IMR-90 (cell line): ENCODE measurements at regions not wholly inside any gene's neighbourhood (a gene's known extent, or its start where the extent isn't known, plus 50 kb on each side); places are given as distances from the start of the nearest gene placed in this dataset.

Source experiments
- ATAC-seq: fragments of 200-7000 bp; cut with Tn5 transposase; 2 replicates; pipeline ENCODE4 v1.9.1; 2020; ENCODE audit warnings: low read depth, mild to moderate bottlenecking, moderate library complexity
- BruUV-seq: library from RNA; stranded (reverse); fragments of 400-500 nt; replicated peaks from 2 replicates; lab custom pipeline; 2021; lab: Mats Ljungman, UMichigan
- CTCF ChIA-PET: fragments of 300-600 bp; formaldehyde crosslinking; extraction: SDS; loops from one replicate; lab custom pipeline; 2021; ENCODE audit warnings: antibody characterized with exemption; lab: Yijun Ruan, JAX
- POLR2A ChIA-PET: fragments of 300-600 bp; sonication (Branson Sonifier 250); formaldehyde crosslinking; loops from one replicate; lab custom pipeline; 2022; ENCODE audit warnings: antibody characterized with exemption; ENCODE audit not compliant: unreplicated experiment; lab: Charles Lee
- DNase-seq: peaks from one replicate; pipeline ENCODE4 v3.0.0; 2013
- H2AFZ ChIP-seq: replicated peaks from 2 replicates; pipeline ENCODE3; 2013; ENCODE audit warnings: low read length, mild to moderate bottlenecking; ENCODE audit not compliant: poor library complexity
- H2AK5ac ChIP-seq: 2 replicates; pipeline ENCODE4 v1.6.1; 2013; ENCODE audit warnings: low read depth, low read length, inconsistent platforms
- H2AK9ac ChIP-seq: replicated peaks from 2 replicates; pipeline ENCODE3; 2013; ENCODE audit warnings: mild to moderate bottlenecking, low read depth, low read length, moderate library complexity; ENCODE audit not compliant: poor library complexity
- H2BK120ac ChIP-seq: 2 replicates; pipeline ENCODE4 v1.6.1; 2013; ENCODE audit warnings: low read depth, low read length, inconsistent platforms
- H2BK15ac ChIP-seq: 3 replicates; pipeline ENCODE4 v1.6.1; 2013; ENCODE audit warnings: low read depth, low read length, inconsistent platforms
- H2BK20ac ChIP-seq: 2 replicates; pipeline ENCODE4 v1.6.1; 2013; ENCODE audit warnings: low read depth, mild to moderate bottlenecking, inconsistent platforms, low read length, moderate library complexity
- H2BK5ac ChIP-seq: 2 replicates; pipeline ENCODE4 v1.6.1; 2013; ENCODE audit warnings: mild to moderate bottlenecking, low read depth, low read length, inconsistent platforms; ENCODE audit not compliant: poor library complexity, severe bottlenecking
- H3K14ac ChIP-seq: replicated peaks from 2 replicates; pipeline ENCODE4 v1.6.1; 2013; ENCODE audit warnings: low read depth, low read length, inconsistent platforms
- H3K18ac ChIP-seq: 2 replicates; pipeline ENCODE4 v1.6.1; 2013; ENCODE audit warnings: low read depth, low read length, control low read depth
- H3K23ac ChIP-seq: 2 replicates; pipeline ENCODE4 v1.6.1; 2013; ENCODE audit warnings: low read depth, low read length, inconsistent platforms
- H3K27ac ChIP-seq: 2 replicates; pipeline ENCODE4 v1.5.1; 2013; ENCODE audit warnings: mild to moderate bottlenecking, control low read depth, low read length; ENCODE audit not compliant: insufficient read depth
- H3K27me3 ChIP-seq: 2 replicates; pipeline ENCODE4 v1.6.1; 2013; ENCODE audit warnings: low read length; ENCODE audit not compliant: control insufficient read depth, insufficient read depth
- H3K36me3 ChIP-seq: 2 replicates; pipeline ENCODE4 v1.6.1; 2013; ENCODE audit warnings: low read length, mixed read lengths; ENCODE audit not compliant: control insufficient read depth, insufficient read depth
- H3K4ac ChIP-seq: 2 replicates; pipeline ENCODE4 v1.6.1; 2013; ENCODE audit warnings: low read depth, low read length, inconsistent platforms
- H3K4me1 ChIP-seq: 2 replicates; pipeline ENCODE4 v1.6.1; 2013; ENCODE audit warnings: low read length, mixed read lengths; ENCODE audit not compliant: control insufficient read depth, insufficient read depth
- H3K4me2 ChIP-seq: 2 replicates; pipeline ENCODE4 v1.6.1; 2013; ENCODE audit warnings: low read depth, mild to moderate bottlenecking, control low read depth, low read length, moderate library complexity
- H3K4me3 ChIP-seq: 2 replicates; pipeline ENCODE4 v1.5.1; 2013; ENCODE audit warnings: low read depth, mild to moderate bottlenecking, control low read depth, low read length, moderate library complexity; ENCODE audit not compliant: insufficient read depth
- H3K56ac ChIP-seq: 2 replicates; pipeline ENCODE4 v1.6.1; 2013; ENCODE audit warnings: low read length, inconsistent platforms; ENCODE audit not compliant: insufficient read depth; ENCODE audit errors: extremely low read depth
- H3K79me1 ChIP-seq, 2 experiments: 2 replicates each; pipeline ENCODE4 v1.6.1; 2013; ENCODE audit warnings: low read length in 2 of 2, inconsistent platforms in 1 of 2, low read depth in 1 of 2
- H3K9ac ChIP-seq: 2 replicates; pipeline ENCODE4 v1.6.1; 2013; ENCODE audit warnings: low read depth, low read length, control low read depth
- H3K9me1 ChIP-seq: 2 replicates; pipeline ENCODE4 v1.6.1; 2013; ENCODE audit warnings: low read length, inconsistent platforms; ENCODE audit not compliant: insufficient read depth
- H3K9me3 ChIP-seq: 2 replicates; pipeline ENCODE4 v1.6.1; 2013; ENCODE audit warnings: low read length; ENCODE audit not compliant: control insufficient read depth, insufficient read depth
- H4K20me1 ChIP-seq: 2 replicates; pipeline ENCODE4 v1.6.1; 2013; ENCODE audit warnings: low read length, inconsistent platforms; ENCODE audit not compliant: insufficient read depth
- H4K5ac ChIP-seq: 2 replicates; pipeline ENCODE4 v1.6.1; 2013; ENCODE audit warnings: mild to moderate bottlenecking, low read depth, low read length, control low read depth
- H4K8ac ChIP-seq, 2 experiments: 2 replicates each; pipeline ENCODE4 v1.6.1; 2013; ENCODE audit warnings: low read depth in 2 of 2, low read length in 2 of 2, control low read depth in 1 of 2, inconsistent platforms in 1 of 2
- H4K91ac ChIP-seq: 2 replicates; pipeline ENCODE4 v1.6.1; 2013; ENCODE audit warnings: low read depth, low read length, inconsistent platforms; ENCODE audit not compliant: insufficient read depth
- BHLHE40 ChIP-seq: fragments of 150-350 bp; IDR thresholded peaks from 2 replicates; pipeline ENCODE4 v1.6.1; 2016; ENCODE audit warnings: mild to moderate bottlenecking, low read depth, low read length
- CEBPB ChIP-seq: IDR thresholded peaks from 2 replicates; pipeline ENCODE4 v1.6.1; 2012; ENCODE audit warnings: low read depth, low read length, improper control_type of control experiment
- CHD1 ChIP-seq: IDR thresholded peaks from 2 replicates; pipeline ENCODE4 v1.6.1; 2012; ENCODE audit warnings: low read depth, low read length, improper control_type of control experiment
- FOS ChIP-seq: fragments of 150-350 bp; IDR thresholded peaks from 2 replicates; pipeline ENCODE4 v1.6.1; 2016; ENCODE audit warnings: low read depth, low read length
- MAFK ChIP-seq: IDR thresholded peaks from 2 replicates; pipeline ENCODE4 v1.6.1; 2012; ENCODE audit warnings: low read depth, low read length, improper control_type of control experiment
- MAZ ChIP-seq: IDR thresholded peaks from 2 replicates; pipeline ENCODE4 v1.6.1; 2012; ENCODE audit warnings: low read depth, mild to moderate bottlenecking, low read length, improper control_type of control experiment, moderate library complexity, borderline replicate concordance
- MXI1 ChIP-seq: IDR thresholded peaks from 2 replicates; pipeline ENCODE4 v1.6.1; 2012; ENCODE audit warnings: low read depth, mild to moderate bottlenecking, low read length, moderate library complexity, borderline replicate concordance
- NFE2L2 ChIP-seq: fragments of 150-350 bp; IDR thresholded peaks from 2 replicates; pipeline ENCODE4 v1.6.1; 2016; ENCODE audit warnings: low read depth, mild to moderate bottlenecking, low read length
- POLR2A ChIP-seq: IDR thresholded peaks from 2 replicates; pipeline ENCODE4 v1.6.1; 2012; ENCODE audit warnings: mild to moderate bottlenecking, low read depth, low read length
- RAD21 ChIP-seq: IDR thresholded peaks from 2 replicates; pipeline ENCODE4 v1.6.1; 2012; ENCODE audit warnings: low read length, improper control_type of control experiment
- RCOR1 ChIP-seq: IDR thresholded peaks from 2 replicates; pipeline ENCODE4 v1.6.1; 2012; ENCODE audit warnings: mild to moderate bottlenecking, low read length, improper control_type of control experiment; ENCODE audit not compliant: insufficient replicate concordance
- RFX5 ChIP-seq: IDR thresholded peaks from 2 replicates; pipeline ENCODE4 v1.8.0; 2012; ENCODE audit warnings: low read depth, mild to moderate bottlenecking, low read length, moderate library complexity
- SMC3 ChIP-seq: fragments of 150-350 bp; IDR thresholded peaks from 2 replicates; pipeline ENCODE4 v1.6.1; 2016; ENCODE audit warnings: low read depth, mild to moderate bottlenecking, antibody characterized with exemption, low read length, moderate library complexity
- USF2 ChIP-seq: fragments of 150-350 bp; IDR thresholded peaks from 2 replicates; pipeline ENCODE4 v1.6.1; 2017; ENCODE audit warnings: mild to moderate bottlenecking, antibody characterized with exemption, low read length, low read depth
- dilution Hi-C: fragments of 300-500 bp; cut with HindIII; formaldehyde crosslinking; loops from one replicate; pipeline ENCODE4 v1.14.3; 2018; ENCODE audit warnings: low sequenced_read_pairs; ENCODE audit not compliant: unreplicated experiment
- in situ Hi-C: fragments of 300-500 bp; cut with MboI; formaldehyde crosslinking; loops from 3 replicates; pipeline ENCODE4 v1.14.3; 2019; ENCODE audit warnings: low sequenced_read_pairs, inconsistent platforms, mixed read lengths
- intact Hi-C: fragments of 100-400 bp; cut with micrococcal nuclease; formaldehyde crosslinking; loops from 2 replicates; pipeline ENCODE4 v1.10.0; 2022
- TF ChIP-seq, protein P1 (sequence below): conservative IDR thresholded peaks from 2 replicates; pipeline ENCODE4 v1.5.1; 2012; ENCODE audit warnings: mild to moderate bottlenecking, low read depth, low read length, improper control_type of control experiment
- TF ChIP-seq, protein P2 (sequence below): fragments of 150-350 bp; IDR thresholded peaks from 2 replicates; pipeline ENCODE4 v1.6.1; 2016; ENCODE audit warnings: low read depth, mild to moderate bottlenecking, low read length, moderate library complexity, borderline replicate concordance

GRCh38 chr11:22084564-22084963 lies 108.3 kb upstream of the ANO5 start:
- in situ Hi-C loops (no loop called here), dilution Hi-C loops (no loop called here), intact Hi-C loops (no loop called here)
- no peak overlapping the region for H2AK5ac ChIP-seq
- TF ChIP-seq SMC3 (no peak), CHD1 (no peak), RCOR1 (no peak), MAZ (no peak), POLR2A (no peak), BHLHE40 (no peak), MAFK (no peak), MXI1 (no peak), CEBPB (no peak), RAD21 (no peak), NFE2L2 (no peak), FOS (no peak), USF2 (no peak), RFX5 (no peak)
- TF ChIP-seq, protein P1, sequence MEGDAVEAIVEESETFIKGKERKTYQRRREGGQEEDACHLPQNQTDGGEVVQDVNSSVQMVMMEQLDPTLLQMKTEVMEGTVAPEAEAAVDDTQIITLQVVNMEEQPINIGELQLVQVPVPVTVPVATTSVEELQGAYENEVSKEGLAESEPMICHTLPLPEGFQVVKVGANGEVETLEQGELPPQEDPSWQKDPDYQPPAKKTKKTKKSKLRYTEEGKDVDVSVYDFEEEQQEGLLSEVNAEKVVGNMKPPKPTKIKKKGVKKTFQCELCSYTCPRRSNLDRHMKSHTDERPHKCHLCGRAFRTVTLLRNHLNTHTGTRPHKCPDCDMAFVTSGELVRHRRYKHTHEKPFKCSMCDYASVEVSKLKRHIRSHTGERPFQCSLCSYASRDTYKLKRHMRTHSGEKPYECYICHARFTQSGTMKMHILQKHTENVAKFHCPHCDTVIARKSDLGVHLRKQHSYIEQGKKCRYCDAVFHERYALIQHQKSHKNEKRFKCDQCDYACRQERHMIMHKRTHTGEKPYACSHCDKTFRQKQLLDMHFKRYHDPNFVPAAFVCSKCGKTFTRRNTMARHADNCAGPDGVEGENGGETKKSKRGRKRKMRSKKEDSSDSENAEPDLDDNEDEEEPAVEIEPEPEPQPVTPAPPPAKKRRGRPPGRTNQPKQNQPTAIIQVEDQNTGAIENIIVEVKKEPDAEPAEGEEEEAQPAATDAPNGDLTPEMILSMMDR = no peak
- TF ChIP-seq, protein P2, sequence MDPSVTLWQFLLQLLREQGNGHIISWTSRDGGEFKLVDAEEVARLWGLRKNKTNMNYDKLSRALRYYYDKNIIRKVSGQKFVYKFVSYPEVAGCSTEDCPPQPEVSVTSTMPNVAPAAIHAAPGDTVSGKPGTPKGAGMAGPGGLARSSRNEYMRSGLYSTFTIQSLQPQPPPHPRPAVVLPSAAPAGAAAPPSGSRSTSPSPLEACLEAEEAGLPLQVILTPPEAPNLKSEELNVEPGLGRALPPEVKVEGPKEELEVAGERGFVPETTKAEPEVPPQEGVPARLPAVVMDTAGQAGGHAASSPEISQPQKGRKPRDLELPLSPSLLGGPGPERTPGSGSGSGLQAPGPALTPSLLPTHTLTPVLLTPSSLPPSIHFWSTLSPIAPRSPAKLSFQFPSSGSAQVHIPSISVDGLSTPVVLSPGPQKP = no peak
- ChIA-PET CTCF (no interaction called here), POLR2A (no interaction called here)
- H3K14ac ChIP-seq = no peak overlapping the region
- no peaks in the 10 kb centered on the region for H3K27me3 ChIP-seq
- H3K36me3 ChIP-seq = no peaks in the 10 kb centered on the region
- no peaks in the 10 kb centered on the region for H4K20me1 ChIP-seq
- no peak overlapping the region for H3K18ac ChIP-seq
- H2BK120ac ChIP-seq = no peak overlapping the region
- H3K4me1 ChIP-seq = no peaks in the 10 kb centered on the region
- ATAC-seq (no peak), DNase-seq (no peak)
- no peak overlapping the region for H3K23ac ChIP-seq
- no peak overlapping the region for H2BK15ac ChIP-seq
- no peak overlapping the region for H4K8ac ChIP-seq
- no peak overlapping the region for H2AFZ ChIP-seq
- peaks cover 2% of the 10 kb centered on the region for H3K9me3 ChIP-seq
- BruUV-seq = no TSS peak
- H3K9me1 ChIP-seq = no peaks in the 10 kb centered on the region
- no peak overlapping the region for H2BK5ac ChIP-seq
- no peaks in the 10 kb centered on the region for H3K79me1 ChIP-seq
- H3K4me3 ChIP-seq = no peak overlapping the region
- H2AK9ac ChIP-seq = no peak overlapping the region
- no peak overlapping the region for H3K27ac ChIP-seq
- no peak overlapping the region for H3K56ac ChIP-seq
- no peak overlapping the region for H4K5ac ChIP-seq
- no peak overlapping the region for H3K9ac ChIP-seq
- H3K4ac ChIP-seq = no peak overlapping the region
- no peak overlapping the region for H2BK20ac ChIP-seq
- H4K91ac ChIP-seq = no peak overlapping the region
- H3K4me2 ChIP-seq = no peak overlapping the region
